ENCODE measurements at regions not wholly inside any gene's neighbourhood (a gene's known extent, or its start where the extent isn't known, plus 50 kb on each side); places are given as distances from the start of the nearest gene placed in this dataset.
"Not testable (repeated sequence)": the region's sequence is repeated elsewhere in the genome, so short reads cannot be mapped to it uniquely, and the experiment has no call there.

DNA sequence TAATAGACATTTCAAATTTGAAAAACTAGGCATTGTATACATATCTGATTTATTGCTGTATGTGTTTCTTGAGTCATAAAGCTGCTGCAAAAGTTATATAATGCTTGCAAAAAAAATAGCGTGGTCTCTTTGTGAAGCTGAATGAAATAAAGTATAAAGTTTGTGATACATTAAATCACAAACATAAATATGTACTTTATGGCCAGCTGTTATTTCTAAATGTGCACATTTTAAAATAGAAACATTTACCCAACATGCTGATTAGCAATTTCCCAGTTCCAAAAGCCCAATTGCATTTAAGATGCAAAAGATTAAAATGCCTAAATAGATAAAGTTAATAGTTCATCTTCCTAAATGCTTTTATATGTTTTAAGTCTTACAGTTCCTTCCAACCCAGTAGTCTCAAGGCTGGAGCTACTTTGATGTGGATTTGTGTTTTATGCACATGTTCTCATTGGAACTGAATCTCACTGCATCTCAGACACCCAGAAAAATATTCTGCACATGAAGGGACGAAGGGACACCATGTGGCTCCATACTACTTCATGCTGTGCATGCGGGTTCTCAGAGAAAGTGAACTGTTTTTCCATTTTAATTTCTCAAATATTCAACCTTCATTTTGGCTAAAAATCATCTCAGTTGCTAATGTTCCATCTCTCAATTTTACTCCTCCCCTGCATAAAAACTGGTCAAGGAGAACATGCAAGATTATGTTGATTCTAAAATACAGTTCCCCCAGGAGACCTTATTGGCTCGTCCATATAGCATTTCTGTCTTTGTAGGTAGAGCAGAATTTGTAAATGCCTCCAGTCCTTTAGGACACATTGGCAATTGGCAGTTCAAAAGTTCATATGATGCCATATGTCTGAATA lies 304.6 kb downstream of the MTX2 start:
- no peak for DNase-seq (ENCODE audit: low spot score)

DNA sequence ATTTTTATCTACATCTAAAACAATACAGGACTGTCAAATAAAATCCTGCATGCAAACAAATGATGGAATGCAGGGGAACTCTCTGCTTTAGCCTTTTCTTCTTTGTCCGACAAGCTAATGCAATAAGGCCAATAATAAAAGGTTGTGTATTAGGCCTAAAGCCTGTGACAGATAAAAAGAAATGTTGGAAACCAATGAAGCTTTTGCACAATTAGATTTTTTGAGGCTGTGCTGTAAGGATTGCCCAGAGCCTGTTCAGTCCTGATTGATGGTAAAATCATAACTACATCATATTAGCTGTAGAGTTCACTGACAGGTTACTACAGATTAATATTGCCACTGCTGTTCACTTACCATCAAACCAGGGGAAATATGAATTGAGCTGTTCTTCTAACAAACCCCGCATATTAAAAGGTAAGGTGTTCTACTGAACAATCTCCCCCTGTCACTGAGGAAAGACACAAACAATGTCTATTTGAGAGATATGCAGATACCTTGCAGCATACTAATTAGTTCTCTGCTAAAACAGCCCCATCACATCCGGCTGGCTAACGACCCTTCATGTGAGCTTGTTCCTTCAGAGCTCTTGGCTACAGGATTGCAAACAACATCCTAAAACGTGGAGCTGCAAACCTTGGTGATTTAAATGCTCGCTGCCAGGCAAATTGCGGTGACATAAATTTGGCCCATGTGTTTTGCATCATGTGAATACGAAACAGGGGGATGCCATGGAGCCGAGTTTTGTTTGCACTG lies 305.4 kb downstream of the MTX2 start:
- DNase-seq (ENCODE audit: low spot score): no peak

DNA sequence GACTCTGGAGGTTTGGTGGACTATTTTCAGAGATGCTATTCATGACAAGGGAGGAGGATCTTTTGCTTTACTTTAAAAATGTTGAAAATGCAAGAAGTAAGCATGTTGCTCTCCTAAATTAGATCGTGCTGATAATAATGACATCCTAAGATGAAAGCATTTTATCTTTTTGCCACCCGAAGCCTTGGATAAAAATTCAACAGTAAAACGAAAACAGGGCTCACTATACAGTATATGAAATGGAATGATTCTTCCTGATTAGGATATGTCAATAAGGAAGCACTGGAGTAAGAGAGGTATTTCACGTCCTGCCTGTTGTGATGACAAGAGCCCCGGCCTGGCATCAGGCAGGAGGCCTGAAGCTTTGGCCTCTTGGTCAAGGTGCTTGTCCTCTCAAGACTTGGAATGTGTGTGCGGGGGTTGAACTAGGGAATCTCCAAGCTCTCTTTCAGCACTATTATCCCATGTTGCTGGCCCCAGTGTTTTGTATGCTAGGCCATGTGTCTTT lies 306.0 kb downstream of the MTX2 start:
- DNase-seq (ENCODE audit: low spot score): no peak

DNA sequence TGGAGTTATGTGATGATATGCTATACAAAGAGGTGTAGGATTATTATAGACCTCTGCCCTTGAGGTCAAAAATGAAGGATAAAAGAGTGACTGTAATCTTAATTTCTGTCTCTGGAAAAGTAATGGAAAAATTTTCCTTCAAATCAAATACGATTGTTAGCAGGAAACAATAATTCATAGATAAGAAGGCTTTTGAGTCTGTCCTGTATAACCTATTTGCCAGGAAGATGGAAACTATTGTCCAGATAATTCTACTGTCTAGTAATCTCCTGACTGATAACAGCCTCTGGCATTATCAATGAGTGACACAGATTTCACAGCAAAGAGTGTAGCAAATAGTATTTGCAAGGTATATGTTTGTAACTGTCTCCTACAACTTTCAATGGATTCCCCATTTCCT lies 307.8 kb downstream of the MTX2 start:
- no peak for DNase-seq (ENCODE audit: low spot score)

DNA sequence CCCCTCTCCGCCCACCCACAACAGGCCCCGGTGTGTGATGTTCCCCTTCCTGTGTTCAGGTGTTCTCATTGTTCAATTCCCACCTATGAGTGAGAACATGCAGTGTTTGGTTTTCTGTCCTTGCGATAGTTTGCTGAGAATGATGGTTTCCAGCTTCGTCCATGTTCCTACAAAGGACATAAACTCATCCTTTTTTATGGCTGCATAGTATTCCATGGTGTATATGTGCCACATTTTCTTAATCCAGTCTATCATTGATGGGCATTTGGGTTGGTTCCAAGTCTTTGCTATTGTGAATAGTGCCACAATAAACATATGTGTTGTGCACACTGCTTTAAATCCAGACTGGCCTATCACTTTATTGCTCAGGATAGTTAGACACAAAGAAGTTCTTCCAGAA lies 309.1 kb downstream of the MTX2 start:
- DNase-seq (ENCODE audit: low spot score): not testable (repeated sequence)

DNA sequence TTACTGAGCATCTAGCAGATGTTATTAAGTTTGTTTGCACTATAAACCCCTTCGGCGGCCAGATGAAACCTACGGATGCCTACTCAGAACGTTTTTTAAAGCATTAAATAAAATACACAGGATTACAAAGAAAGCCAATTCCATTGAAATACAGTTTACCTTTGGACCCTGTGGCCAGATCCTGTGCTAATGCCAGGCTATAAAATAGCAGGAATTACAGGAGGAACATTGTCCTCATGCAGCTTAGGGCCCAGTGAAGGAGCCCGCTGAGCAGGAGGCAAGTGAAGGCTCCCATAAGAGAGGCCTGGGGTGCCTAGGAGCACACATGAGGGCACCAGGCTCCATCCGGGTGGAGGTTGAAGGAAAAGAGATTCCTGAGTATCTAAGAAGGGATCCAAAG lies 310.4 kb downstream of the MTX2 start:
- no peak for DNase-seq (ENCODE audit: low spot score)

DNA sequence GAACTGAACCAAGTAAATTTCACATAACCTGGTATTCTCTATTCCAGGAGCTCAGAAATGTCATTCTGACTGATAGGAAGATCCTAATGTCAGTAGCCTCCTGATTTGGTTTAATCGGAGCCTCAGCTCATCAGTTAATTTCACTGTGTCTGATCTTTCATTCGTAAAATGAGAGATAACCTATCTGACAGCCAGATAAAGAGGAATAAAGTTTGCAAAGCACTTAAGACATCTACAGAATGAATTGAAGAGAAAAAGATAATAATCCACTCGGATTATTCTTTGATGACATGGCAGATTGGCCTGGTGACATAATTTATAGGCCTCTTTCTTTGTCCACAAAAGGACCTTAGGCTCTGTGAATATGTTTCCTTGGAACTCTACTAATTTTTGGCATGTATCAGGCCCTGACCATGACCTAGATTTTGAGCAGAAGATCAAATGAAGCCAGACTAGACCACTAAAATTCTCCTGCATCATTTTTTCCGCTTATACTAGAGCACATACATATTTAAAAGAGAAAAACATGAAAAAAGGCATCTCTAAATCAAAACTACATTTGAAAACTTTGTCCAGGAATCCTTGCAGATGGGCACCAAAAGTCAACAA lies 312.4 kb downstream of the MTX2 start:
- DNase-seq (ENCODE audit: low spot score): no peak

DNA sequence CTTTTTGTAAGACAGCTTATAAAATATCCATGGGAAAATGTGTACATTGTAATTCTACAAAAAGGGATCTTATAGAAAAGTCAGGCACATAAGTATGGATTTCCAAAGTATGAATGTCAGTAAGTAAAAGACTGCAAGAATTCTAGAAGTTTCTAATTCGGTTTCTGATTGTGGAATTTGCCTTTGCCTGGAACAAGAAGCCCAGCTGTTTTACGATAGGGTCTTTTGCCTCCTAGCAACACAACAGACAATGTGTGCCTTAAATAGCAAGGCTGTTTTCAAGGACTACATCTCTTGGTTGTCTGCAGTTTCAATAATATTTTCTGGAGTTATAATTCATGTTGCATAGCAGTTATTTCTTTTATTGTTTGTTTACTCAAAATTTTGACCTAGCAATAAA lies 312.9 kb downstream of the MTX2 start:
- DNase-seq (ENCODE audit: low spot score): no peak

DNA sequence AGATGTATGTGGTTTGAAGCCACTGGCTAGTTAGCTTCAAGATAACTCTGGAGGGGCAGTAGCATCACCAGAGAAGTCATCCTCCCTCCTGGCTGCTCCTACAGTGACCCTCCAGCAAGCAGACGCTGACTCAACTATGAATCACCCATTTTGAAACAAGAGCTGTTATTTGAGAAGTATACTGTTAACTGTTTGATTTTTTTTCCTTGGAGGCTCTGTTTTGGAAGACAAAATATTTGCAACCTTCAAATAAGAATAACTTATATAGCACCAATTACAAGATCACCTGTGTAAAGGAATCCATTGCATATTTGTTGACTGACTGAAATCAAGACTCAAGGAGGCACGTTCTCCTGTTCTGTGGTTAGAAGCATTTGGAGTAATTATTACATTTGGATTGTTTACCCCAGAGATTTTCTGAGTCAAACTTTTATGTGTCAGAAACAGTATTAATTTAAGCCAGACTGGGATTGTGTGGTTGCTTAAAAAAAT lies 313.8 kb downstream of the MTX2 start:
- peak; percentile 95 for DNase-seq (ENCODE audit: low spot score)

DNA sequence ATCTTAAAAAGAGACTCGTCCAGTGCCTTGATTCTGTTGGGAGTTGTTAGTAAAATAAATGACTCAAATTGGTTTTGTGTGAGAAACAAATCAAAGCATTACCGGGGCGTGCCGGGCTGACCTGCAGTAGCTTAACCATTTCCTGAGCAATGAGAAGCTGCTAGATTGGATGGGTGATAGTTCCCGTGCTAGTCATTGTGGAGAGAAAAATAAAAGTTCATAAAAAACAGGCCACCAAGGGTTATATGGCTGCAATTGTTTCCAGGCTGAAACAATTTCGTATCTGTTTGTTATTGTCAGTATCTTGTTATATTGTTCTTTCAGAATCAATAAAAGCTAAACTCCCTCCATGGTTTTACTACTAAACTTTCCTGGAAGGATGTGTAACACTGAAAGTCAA lies 314.4 kb downstream of the MTX2 start:
- DNase-seq (ENCODE audit: low spot score): peak; percentile 73

DNA sequence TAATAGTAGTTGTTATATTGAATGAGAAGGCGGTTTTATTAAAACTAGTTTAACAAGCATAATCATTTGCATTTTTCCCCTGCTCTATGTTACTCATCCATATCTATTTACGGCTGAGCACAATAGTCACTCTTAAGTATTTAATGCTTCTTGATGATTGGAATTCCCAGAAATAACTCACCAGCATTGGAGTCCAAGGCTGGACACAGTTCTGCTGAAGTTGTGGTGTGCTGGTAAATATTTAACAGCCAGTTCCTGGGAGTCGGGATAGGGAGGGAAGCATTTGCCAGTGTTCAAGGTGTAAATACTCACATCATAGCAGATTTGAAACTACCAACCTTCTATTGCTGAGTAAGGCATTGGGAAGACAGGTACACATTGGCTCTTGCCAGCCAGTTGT lies 315.1 kb downstream of the MTX2 start:
- DNase-seq (ENCODE audit: low spot score): peak; percentile 98

DNA sequence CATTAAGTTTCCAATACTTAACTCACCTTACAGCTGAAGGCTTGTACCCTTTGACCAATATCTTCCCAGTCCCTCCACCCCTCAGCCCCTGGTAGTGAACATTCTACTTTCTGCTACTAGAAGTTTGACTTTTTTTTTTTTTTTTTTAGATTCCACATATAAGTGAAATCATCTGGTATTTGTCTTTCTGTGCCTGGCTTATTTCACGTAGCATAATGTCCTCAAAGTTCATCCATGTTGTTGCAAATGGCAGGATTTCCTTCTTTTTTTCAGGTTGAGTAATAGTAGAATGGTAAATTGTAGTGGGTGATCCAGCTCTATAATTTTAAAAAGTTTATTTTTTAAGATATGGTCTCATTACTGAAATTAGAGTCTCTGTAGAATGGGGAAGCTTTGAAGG lies 316.0 kb downstream of the MTX2 start:
- no peak for DNase-seq (ENCODE audit: low spot score)

DNA sequence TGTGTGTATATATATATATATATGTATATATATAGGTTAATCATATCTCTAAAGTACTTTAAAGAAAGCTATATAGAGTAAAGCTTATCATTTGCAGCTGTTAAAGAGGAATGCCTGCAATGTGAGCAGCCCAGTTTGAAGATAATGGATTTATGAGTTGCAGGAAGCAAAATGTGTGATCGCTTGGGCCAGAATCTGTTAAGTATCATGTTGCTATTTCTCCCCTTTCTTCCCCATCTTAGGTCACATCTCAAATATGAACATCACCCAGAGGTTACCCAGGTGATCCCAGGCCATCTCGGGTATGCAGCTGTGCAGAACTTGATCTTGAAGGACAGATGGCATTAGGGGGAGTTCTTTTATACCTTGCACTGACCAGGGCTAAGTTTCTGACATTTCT lies 316.5 kb downstream of the MTX2 start:
- DNase-seq (ENCODE audit: low spot score): no peak

DNA sequence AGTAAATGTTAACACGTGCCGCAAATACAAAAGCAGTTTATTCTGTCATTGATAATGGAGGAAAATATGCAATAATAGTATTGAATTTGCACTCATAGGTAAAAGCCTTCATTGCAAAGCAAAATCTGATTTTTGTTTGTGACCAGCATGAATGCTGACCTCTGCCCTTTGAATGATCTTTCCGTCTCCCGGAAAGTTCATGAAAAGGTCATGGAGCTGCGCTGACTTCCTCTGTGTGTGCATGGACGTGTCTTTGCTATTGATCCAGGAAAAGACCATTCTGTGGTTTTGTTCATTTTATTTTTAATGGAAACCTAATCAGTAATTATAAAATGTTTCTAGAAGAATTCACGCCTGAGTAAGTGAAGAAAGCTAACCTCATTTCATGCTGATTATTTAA lies 320.0 kb downstream of the MTX2 start:
- DNase-seq (ENCODE audit: low spot score): no peak

DNA sequence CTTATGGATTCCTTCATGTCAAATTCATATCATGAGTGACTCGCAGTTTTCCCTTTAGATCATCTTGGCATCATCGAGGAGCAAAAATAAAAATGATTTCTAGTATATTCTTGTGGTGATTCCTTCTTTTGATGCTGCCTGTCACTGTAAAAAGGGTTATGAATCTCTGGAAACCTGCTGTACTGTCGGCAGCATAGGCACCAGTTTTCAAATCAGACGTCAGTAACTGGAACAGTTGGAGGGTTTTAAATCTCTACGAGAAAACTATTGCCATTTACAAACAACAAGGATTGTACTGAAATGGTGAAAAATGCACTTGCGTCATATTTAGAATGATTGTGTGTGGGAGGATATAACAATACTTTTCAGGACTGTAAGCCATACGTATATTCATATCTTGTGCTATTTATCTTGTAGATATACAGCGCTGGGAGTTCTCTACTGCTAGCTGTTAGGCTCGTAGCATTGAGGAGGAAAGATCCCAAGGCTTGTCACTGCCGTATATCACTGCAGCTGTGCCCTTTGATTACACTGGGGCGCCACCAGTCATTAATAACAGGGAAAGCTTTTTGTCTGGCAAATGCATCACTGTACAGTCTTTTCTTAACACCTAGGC lies 320.7 kb downstream of the MTX2 start:
- no peak for DNase-seq (ENCODE audit: low spot score)

DNA sequence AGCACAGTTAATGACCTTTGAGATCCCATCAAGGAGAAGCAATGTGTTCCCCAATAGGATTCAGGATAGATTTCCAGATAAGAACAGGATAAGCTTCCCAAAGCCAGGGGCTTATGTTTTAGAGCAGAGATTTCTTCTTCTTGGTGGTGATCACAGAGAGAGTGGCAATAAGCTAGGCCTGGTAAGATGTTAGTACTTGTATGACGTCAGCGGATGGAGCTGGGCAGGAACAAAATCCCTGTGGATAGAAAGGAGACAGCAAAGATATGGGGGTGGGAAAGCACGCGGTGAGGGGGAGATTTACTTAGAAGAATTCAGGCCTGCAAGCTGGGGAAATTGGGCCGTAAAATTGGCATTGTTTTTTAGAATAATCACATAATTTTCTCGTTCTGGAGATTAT lies 323.0 kb downstream of the MTX2 start:
- DNase-seq (ENCODE audit: low spot score): no peak

DNA sequence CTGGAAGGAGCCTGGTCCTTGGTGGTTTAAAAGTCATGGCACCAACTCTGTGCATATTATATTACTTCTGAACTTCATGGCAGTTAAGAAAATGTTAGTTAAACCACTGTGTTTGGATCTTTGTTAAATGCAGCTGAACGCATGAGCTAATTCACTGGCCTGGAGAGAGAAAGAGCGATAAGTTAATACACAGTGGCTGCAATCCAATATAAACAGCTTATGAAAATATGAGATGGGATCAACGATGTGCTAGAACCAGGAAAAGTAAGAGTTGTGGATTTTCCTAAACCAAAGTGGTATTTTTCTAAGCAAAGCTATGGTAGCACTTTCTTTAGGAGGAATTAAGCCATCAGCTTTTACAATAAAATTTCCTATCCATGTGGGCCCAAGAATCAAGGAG lies 326.7 kb downstream of the MTX2 start:
- no peak for DNase-seq (ENCODE audit: low spot score)

DNA sequence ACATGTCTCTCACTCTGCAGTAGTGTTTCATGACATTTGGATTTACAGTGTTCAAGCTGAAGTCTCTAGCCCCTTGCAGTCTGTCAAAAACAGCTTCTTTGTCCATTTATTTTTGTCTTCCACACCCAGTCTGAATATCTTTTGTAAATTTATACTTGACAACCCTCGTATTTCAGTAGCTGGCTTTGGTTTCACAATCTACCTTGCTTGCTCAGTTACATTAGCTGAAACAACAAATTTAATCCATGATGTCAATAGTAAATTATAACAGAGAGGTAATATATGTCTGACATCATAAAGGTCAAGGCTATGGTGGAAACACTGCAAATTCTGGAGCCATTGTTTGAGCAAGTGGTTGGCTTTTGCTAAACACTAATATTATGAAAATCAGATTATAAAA lies 328.7 kb downstream of the MTX2 start:
- no peak for DNase-seq (ENCODE audit: low spot score)

DNA sequence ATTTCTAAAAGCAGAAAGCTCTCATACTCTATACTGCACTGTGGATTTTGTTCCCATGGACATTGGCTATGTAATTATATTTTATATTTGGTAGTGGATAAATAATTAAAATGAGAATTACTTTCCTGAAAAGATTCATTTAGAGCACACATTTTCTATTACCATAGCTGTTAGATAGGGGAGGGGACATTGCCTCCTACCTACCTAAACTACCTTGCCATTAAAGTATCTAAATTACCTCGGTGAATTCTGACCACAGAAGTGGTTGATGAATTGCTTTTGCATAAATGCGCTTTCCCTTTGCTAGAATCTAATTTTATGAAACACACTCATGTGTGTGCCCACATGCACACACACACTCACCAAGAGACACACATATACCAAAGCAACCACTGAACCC lies 329.1 kb downstream of the MTX2 start:
- no peak for DNase-seq (ENCODE audit: low spot score)

DNA sequence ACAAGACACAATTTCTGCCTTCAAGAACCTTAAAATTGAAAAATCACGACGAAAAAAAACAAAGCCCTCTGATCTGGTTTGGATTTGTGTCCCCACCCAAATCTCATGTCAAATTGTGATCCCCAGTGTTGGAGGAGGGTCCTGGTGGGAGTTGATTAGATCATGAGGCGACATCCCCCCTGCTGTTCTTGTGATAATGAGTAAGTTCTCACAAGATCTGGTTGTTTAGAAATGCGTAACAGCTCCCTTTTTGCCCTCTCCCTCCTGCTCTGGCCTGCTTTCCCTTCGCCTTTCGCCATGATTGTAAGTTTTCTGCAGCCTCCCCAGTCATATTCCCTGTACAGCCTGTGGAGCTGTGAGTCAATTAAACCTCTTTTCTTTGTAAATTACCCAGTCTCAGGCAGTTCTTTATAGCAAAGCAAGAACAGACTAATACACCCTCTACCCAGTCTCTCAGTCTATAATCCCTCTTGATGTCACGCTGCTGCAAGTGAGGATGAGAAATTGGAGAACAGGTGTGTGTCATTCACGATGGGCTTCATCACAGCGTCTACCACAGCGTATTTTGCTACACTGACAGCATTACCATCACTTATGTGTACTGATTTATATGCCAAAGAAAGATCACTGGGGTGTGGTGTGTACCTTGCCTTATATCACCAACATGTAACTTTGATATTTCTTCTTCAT lies 330.7 kb downstream of the MTX2 start:
- no peak for DNase-seq (ENCODE audit: low spot score)

DNA sequence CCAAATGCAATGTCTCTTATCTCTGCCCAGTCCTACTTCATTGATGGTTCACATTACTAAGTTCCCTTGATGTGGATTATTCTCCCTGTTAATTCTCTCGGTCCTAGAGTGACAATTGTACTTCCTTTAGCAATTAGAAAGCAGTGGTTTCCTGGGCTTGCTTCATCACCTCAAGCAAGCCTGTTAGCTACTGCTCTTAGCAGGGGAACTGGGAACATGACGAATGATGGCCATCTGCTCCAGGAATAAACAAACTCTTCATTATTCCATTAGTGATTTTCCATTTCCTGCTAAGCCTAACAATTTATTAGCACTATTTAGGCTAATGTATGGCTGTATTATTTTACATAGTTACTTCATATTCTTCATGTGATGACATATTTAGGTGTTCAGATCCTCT lies 331.8 kb downstream of the MTX2 start:
- no peak for DNase-seq (ENCODE audit: low spot score)

DNA sequence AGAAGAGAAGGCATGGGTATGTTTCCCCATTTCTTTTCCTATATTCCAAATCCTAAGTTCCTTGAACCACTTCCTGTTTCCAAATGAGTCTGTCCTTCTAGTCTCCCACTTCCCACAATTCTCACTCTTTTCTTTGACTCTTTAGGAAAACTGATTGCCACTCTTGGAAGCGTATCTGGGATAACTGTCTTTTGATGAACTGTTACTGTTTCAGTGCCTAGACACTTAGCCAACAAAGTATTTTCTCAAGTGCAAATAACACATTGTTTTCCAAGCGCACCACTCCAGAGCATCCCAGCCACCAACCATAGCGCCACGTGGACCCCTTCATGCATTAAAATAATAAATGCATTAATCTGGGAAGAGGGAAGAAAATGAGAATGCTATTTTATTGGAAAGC lies 342.8 kb downstream of the MTX2 start:
- DNase-seq (ENCODE audit: low spot score): no peak
